Stimulated activated CD8-positive, alpha-beta memory T cell treated with anti-CD3 and anti-CD28 coated beads, Interleukin-12 subunit alpha, Interleukin-12 subunit beta, amount 100 ng/mL, for 4 hours (primary cell): ENCODE measurements at regions not wholly inside any gene's neighbourhood (a gene's known extent, or its start where the extent isn't known, plus 50 kb on each side); places are given as distances from the start of the nearest gene placed in this dataset.
"Not testable (repeated sequence)": the region's sequence is repeated elsewhere in the genome, so short reads cannot be mapped to it uniquely, and the experiment has no call there.

Experiments used
- DNase-seq: peaks from one replicate; pipeline ENCODE4 v3.0.0-alpha.2; 2020; ENCODE audit warnings: low read depth

- no peak for DNase-seq
Observed at GRCh38 chr10:31188792-31189406, 130.1 kb upstream of the ZEB1 start.

GRCh38 chr10:31190488-31190887 is 128.5 kb upstream of the ZEB1 start:
- DNase-seq = no peak

- DNase-seq = no peak
Observed at GRCh38 chr10:31192475-31192874, 126.5 kb upstream of the ZEB1 start.

- DNase-seq = no peak
Observed at GRCh38 chr10:31194986-31195385, 124.0 kb upstream of the ZEB1 start.

GRCh38 chr10:31197886-31198285 is 121.1 kb upstream of the ZEB1 start:
- DNase-seq = no peak

GRCh38 chr10:31204090-31204489 is 114.9 kb upstream of the ZEB1 start:
- DNase-seq = no peak

- DNase-seq = no peak
Observed at GRCh38 chr10:31207636-31208035, 111.4 kb upstream of the ZEB1 start.

GRCh38 chr10:31209478-31209877 is 109.5 kb upstream of the ZEB1 start:
- DNase-seq = no peak

- no peak for DNase-seq
Observed at GRCh38 chr10:31210190-31210589, 108.8 kb upstream of the ZEB1 start.

- DNase-seq = no peak
Observed at GRCh38 chr10:31213959-31214358, 105.1 kb upstream of the ZEB1 start.

- no peak for DNase-seq
Observed at GRCh38 chr10:31215052-31215451, 104.0 kb upstream of the ZEB1 start.

GRCh38 chr10:31219306-31219705 is 99.7 kb upstream of the ZEB1 start:
- DNase-seq = no peak

GRCh38 chr10:31228780-31229179 is 90.2 kb upstream of the ZEB1 start:
- DNase-seq = not testable (repeated sequence)

GRCh38 chr10:31239961-31240360 is 79.1 kb upstream of the ZEB1 start:
- DNase-seq = no peak

GRCh38 chr10:31242902-31243301 is 76.1 kb upstream of the ZEB1 start:
- DNase-seq = peak; percentile 28

- not testable (repeated sequence) for DNase-seq
Observed at GRCh38 chr10:31251118-31251517, 67.9 kb upstream of the ZEB1 start.

- no peak for DNase-seq
Observed at GRCh38 chr10:31253237-31253636, 65.8 kb upstream of the ZEB1 start.

- DNase-seq = no peak
Observed at GRCh38 chr10:31261511-31262311, 57.3 kb upstream of the ZEB1 start.

GRCh38 chr10:31262672-31263071 is 56.3 kb upstream of the ZEB1 start:
- no peak for DNase-seq

- no peak for DNase-seq
Observed at GRCh38 chr10:31263903-31264302, 55.1 kb upstream of the ZEB1 start.

GRCh38 chr10:31268444-31269303 is 50.3 kb upstream of the ZEB1 start:
- no peak for DNase-seq
